ENCODE measurements at regions not wholly inside any gene's neighbourhood (a gene's known extent, or its start where the extent isn't known, plus 50 kb on each side); places are given as distances from the start of the nearest gene placed in this dataset.
A peak's percentile ranks its signal among the peaks of the same experiment; 100 is the strongest.

- DNase-seq: no peak
These were observed 270.6 kb downstream of the PBX3 start for GRCh38 chr9:126017758-126018157.

DNA sequence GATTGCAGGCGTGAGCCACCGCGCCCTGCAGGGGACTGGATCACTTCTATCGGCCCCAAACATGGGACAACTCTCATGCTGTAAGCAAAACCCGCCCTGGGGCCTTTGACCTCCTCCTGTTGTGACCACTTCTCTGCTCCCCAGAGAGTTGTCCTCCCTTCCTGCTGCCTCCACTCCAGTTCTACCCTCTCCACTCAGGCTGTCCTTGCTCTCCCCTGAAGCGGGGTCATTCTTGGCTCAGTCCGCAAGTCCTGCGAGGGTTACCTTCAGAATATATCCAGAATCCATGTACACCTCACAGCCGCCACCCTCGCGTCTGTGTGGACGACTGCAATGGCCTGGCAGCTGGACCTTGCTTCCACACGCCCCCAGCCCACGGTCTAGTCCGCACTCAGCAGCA, 273.7 kb downstream of the PBX3 start:
- no peak for DNase-seq

- no peak for DNase-seq
These were observed 276.8 kb downstream of the PBX3 start for GRCh38 chr9:126023962-126024361.

DNA sequence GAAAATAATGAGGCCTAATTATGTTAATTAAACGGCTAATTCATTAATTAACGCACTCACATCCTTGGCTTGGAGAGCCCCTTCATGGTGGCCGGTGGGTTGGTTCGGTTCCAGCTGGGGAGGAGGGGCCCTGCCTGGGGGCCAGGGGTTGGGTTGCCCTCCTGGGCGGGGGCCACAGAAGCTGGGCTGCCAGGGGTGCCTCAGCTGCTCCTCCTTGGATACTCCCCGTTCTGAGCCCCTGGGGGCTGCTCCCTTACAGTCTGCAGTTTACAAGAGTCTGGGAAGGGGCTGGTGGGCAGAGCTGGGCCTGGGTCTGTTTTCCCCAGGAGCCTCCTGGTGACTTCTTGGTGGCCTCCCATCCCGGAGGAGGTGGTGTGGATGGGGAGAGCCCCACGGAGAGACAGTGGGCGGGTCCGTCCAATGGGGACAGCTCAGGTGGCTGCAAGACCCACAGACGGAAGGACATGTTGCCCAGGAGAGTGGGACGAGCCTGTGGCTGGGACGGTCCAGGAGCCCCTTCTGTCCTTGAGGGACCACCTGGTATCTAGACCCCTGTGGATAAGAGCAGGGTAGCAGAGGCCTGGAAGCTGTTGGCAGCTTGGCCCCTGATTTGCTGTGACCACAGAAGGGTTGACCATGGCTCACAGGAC, 277.5 kb downstream of the PBX3 start:
- no peak for DNase-seq

DNA sequence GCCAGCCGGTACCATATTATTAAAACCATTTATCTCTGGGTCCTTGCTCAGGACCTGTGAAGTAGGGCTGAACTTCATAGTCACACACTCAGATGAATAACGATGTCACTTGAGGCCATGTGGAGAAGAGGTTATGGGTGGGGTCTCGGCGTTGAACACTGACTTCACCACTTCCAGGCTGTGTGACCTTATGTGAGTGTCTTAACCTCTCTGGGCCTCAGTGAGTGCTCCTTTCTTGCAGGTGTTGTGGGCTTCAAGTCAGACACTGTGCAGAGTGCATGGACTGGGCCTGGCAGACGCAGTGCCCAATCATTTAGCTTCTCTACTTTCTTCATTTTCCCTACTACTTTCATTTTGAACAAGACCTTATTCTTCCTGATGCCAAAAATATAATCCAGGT, 278.8 kb downstream of the PBX3 start:
- no peak for DNase-seq

- no peak for DNase-seq
These were observed 280.4 kb downstream of the PBX3 start for GRCh38 chr9:126027566-126027965.

DNA sequence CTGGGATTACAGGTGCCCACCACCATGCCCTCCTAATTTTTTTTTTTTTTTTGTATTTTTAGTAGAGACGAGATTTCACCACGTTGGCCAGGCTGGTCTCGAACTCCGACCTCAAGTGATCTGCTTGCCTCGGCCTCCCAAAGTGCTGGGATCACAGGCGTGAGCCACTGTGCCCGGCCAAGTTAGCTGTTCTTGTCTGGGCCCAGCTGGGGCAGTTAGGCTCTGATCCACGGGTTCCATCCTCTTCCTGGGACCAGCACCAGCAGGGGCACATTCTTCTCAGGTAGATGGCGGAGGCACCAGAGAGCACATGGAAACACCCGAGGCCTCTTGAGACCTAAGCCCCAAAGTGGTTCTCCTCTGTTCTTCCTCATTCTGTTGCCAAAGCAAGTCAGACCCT, 281.6 kb downstream of the PBX3 start:
- no peak for DNase-seq

GRCh38 chr9:126030716-126031115, 283.5 kb downstream of the PBX3 start:
- no peak for DNase-seq

DNA sequence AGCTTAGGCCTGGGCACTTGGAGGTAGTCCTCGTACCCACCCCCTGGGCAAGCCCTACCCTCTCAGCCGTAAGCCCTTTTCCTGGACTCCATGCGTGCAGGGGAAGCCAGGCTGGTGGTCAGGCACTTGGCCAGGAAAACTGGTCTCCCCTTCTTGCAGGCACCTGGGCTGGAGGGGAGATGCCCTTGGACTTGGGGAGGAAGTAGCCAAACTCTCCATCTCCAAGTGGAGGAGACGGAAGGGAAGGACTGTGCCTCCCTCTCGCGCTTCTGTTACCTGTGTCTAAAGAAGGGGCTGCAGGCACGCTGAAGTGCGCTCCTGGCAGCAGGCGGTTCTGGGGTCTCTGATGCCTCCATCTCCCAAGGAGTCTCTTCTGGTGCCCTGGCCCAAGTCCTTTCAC, 283.9 kb downstream of the PBX3 start:
- DNase-seq: no peak

GRCh38 chr9:126032135-126032534, 285.0 kb downstream of the PBX3 start:
- DNase-seq: no peak

DNA sequence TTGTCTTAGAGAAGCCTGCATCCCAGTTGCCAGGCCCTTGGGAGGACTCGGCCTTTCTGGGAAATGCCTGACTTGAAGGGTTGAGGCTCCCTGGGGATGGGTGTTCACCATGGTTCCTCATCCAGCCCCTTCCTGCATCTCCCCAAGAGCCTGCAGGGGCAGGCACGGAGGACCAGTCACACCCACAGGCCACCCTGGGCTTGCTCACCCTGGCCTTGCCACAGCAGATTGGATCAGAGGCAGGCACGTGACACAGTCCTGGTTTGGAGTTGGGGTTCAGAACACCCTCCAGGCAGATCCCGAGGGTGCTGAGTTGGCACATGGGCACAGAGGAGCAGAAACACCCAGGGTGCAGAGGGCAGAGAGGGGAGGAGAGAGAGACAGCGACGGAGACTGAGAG, 286.1 kb downstream of the PBX3 start:
- no peak for DNase-seq

GRCh38 chr9:126033956-126034355, 286.8 kb downstream of the PBX3 start:
- DNase-seq: no peak

- DNase-seq: no peak
These were observed 289.7 kb downstream of the PBX3 start for GRCh38 chr9:126036881-126037291.

- DNase-seq: no peak
These were observed 287.8 kb upstream of the MVB12B start for GRCh38 chr9:126038790-126039189.

- DNase-seq: no peak
These were observed 282.9 kb upstream of the MVB12B start for GRCh38 chr9:126043681-126044080.

- no peak for DNase-seq
These were observed 277.5 kb upstream of the MVB12B start for GRCh38 chr9:126049088-126049487.

DNA sequence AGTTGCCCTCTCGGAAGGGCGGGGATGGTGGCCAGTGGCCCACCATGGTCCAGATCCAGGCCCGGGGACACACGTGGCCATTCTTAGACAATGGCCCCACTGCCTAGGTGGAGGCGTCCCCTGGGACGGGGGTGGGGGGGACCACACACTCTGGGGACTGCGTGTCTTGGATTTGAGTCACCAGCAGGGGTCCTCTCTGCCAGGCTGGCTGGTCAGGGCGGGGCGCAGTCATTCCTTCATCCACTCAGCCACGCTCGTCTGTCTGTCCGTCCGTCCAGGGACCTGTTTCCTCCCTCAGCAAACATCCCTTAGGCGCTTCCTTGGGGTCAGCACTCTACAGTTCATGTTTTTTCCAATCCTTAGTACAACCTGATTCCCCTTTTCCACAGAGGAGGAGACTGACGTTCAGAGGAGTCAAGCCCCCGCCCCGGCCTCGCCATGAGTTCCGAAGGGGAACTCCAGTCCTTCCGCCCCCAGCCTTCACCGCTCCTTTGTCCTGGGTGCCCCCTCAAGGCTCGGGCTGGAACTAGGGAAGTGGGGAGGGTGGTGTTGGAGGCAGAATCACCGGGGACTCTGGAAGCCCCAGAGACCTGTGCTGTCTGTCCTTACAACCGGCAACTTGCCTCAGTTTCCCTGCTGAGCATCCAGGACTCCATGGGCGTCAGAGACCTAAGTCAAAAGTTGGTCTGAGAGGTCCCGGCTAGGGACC, 276.6 kb upstream of the MVB12B start:
- no peak for DNase-seq

- DNase-seq: no peak
These were observed 276.0 kb upstream of the MVB12B start for GRCh38 chr9:126050605-126050990.

DNA sequence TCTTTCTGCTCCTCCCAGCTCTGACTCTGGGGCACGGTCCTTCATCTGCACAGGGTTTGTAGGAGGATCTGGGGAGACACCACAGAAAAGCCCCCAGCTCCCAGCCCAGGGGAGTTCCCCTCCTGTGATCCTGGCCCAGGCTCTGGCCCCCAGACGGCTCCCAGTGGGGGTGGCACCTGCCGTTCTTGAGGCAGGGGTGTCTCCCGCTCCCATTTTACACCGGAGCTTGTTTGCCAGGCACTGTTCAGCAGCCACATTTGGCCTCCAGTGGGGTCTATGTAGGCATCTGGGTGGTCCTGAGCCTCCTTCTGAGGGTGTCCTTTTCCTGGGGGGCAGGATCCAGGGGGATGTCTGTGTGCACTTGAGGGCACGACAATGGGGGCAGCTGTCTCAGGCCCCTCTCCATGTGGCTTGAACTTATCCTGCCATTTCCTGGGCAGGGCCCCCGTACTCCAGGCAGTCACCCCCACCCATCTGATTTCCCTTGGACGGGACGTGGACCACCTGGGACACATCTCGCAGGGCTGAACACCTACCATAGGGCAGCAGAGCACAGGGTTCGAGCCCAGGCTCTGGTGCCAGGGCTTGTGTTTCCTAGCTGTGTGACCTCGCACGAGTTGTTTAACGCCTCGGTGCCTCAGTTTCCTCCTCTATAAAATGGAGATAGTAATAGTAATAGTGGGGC, 275.0 kb upstream of the MVB12B start:
- no peak for DNase-seq

- no peak for DNase-seq
These were observed 273.8 kb upstream of the MVB12B start for GRCh38 chr9:126052791-126053190.

- DNase-seq: no peak
These were observed 272.7 kb upstream of the MVB12B start for GRCh38 chr9:126053913-126054312.

- DNase-seq: peak; percentile 1 to 48
These were observed 271.1 kb upstream of the MVB12B start for GRCh38 chr9:126055381-126055985.

GRCh38 chr9:126056312-126057021, 270.2 kb upstream of the MVB12B start:
- no peak for DNase-seq

Measured in NCI-H446 (cell line).